ENCODE measurements at regions not wholly inside any gene's neighbourhood (a gene's known extent, or its start where the extent isn't known, plus 50 kb on each side); places are given as distances from the start of the nearest gene placed in this dataset.

GRCh38 chr5:170444969-170445505 is 55.9 kb upstream of the KCNMB1 start:
- Histone ChIP-seq H2AFZ (no peak overlapping the region), H3K27ac (no peak overlapping the region), H3K4me1 (replicated peaks; ENCODE audit: insufficient read depth) (no peaks in the 10 kb centered on the region), H3K79me2 (ENCODE audit: low read depth) (no peaks in the 10 kb centered on the region), H3F3A (ENCODE audit: insufficient read depth, low read depth) (no peaks in the 10 kb centered on the region), H3K9me3 (ENCODE audit: insufficient read depth, low read depth) (no peaks in the 10 kb centered on the region), H3K4me3 (no peak overlapping the region), H4K20me1 (ENCODE audit: insufficient read depth) (no peaks in the 10 kb centered on the region), H3K36me3 (ENCODE audit: low read depth) (no peaks in the 10 kb centered on the region), H3K27me3 (ENCODE audit: insufficient read depth, low read depth) (no peaks in the 10 kb centered on the region), H3K4me2 (no peak overlapping the region), H3K9me2 (ENCODE audit: insufficient read depth) (no peaks in the 10 kb centered on the region)
- no TSS peak for BruUV-seq (replicated peaks)
- TF ChIP-seq CTCF (conservative IDR thresholded peaks at IDR 0.05) (no peak), EZH2 (IDR thresholded peaks at IDR 0.05; ENCODE audit: low read depth) (no peak)
- DNase-seq, result no peak
- intact Hi-C loops (cut with micrococcal nuclease; ENCODE audit: unreplicated experiment), result no loop called here
- CTCF ChIA-PET, result no interaction called here
- POLR2A ChIA-PET (ENCODE audit: unreplicated experiment), result no interaction called here

DNA sequence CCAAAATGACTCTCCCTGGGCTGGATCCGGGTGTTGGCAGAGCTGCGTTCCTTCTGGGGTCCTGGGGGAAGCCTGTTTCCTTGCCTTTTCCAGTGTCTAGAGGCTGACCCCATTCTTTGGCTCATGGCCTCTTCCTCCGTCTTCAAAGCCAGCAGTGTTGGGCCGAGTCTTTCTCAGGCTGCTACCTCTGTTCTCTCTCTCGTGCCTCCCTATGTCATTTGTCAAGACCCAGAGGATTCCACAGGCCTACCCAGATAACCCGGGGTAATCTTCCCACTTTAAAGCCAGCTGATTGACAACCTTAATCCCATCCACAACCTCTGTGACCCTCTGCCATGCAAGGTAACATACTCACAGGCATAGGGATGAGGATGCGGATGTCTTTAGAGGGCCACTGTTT is 55.0 kb upstream of the KCNMB1 start:
- intact Hi-C loops (cut with micrococcal nuclease; ENCODE audit: unreplicated experiment), result no loop called here
- Histone ChIP-seq H3K79me2 (ENCODE audit: low read depth) (no peaks in the 10 kb centered on the region), H3K27me3 (ENCODE audit: insufficient read depth, low read depth) (no peaks in the 10 kb centered on the region), H2AFZ (no peak overlapping the region), H3K4me2 (no peak overlapping the region), H3K4me1 (replicated peaks; ENCODE audit: insufficient read depth) (no peaks in the 10 kb centered on the region), H3F3A (ENCODE audit: insufficient read depth, low read depth) (no peaks in the 10 kb centered on the region), H3K4me3 (no peak overlapping the region), H3K9me2 (ENCODE audit: insufficient read depth) (no peaks in the 10 kb centered on the region), H3K27ac (no peak overlapping the region), H3K36me3 (ENCODE audit: low read depth) (no peaks in the 10 kb centered on the region), H3K9me3 (ENCODE audit: insufficient read depth, low read depth) (no peaks in the 10 kb centered on the region), H4K20me1 (ENCODE audit: insufficient read depth) (no peaks in the 10 kb centered on the region)
- TF ChIP-seq CTCF (conservative IDR thresholded peaks at IDR 0.05) (no peak), EZH2 (IDR thresholded peaks at IDR 0.05; ENCODE audit: low read depth) (no peak)
- no peak for DNase-seq
- POLR2A ChIA-PET (ENCODE audit: unreplicated experiment), result no interaction called here
- CTCF ChIA-PET, result no interaction called here
- no TSS peak for BruUV-seq (replicated peaks)

DNA sequence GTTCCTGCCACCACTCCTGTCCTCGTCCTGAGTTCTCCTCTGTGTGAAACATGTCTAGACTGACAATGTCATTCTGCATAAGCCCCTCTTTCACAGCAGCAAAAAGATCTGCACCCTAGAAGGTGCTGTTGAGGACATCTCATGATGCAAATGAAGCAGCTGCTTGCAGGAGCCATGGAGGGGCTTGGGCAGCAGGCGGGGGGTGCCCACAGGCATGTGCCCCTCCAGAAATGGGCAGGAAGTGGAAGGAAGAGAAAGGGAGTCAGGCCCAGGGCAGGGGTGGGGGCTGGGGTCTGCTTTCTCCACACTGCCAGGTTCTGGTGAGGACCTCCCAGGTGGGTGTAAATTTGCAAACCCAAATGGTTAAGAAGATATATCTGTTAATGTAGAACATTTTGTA is 54.5 kb upstream of the KCNMB1 start:
- BruUV-seq (replicated peaks), result no TSS peak
- H3K36me3 ChIP-seq (ENCODE audit: low read depth), result no peaks in the 10 kb centered on the region
- no peak overlapping the region for H3K27ac ChIP-seq
- DNase-seq, result no peak
- H3K79me2 ChIP-seq (ENCODE audit: low read depth), result no peaks in the 10 kb centered on the region
- no peak for TF ChIP-seq CTCF (conservative IDR thresholded peaks at IDR 0.05)
- no peak overlapping the region for H2AFZ ChIP-seq
- no peaks in the 10 kb centered on the region for H4K20me1 ChIP-seq (ENCODE audit: insufficient read depth)
- no peaks in the 10 kb centered on the region for H3K9me3 ChIP-seq (ENCODE audit: insufficient read depth, low read depth)
- H3K9me2 ChIP-seq (ENCODE audit: insufficient read depth), result no peaks in the 10 kb centered on the region
- intact Hi-C loops (cut with micrococcal nuclease; ENCODE audit: unreplicated experiment), result no loop called here
- no peak overlapping the region for H3K4me3 ChIP-seq
- no peaks in the 10 kb centered on the region for H3F3A ChIP-seq (ENCODE audit: insufficient read depth, low read depth)
- no peaks in the 10 kb centered on the region for H3K27me3 ChIP-seq (ENCODE audit: insufficient read depth, low read depth)
- ChIA-PET POLR2A (ENCODE audit: unreplicated experiment) (no interaction called here), CTCF (no interaction called here)
- no peak overlapping the region for H3K4me2 ChIP-seq
- H3K4me1 ChIP-seq (replicated peaks; ENCODE audit: insufficient read depth), result no peaks in the 10 kb centered on the region

All from PC-9 (cell line).